Prostate gland (tissue), 2 donors: ENCODE measurements at regions not wholly inside any gene's neighbourhood (a gene's known extent, or its start where the extent isn't known, plus 50 kb on each side); places are given as distances from the start of the nearest gene placed in this dataset.

Experiments used
- DNase-seq: peaks from one replicate; pipeline ENCODE4 v3.0.0-alpha.2; 2019; ENCODE audit warnings: low spot score
- H3K27ac ChIP-seq, 2 donors: fragments of 200-600 bp; sonication (generic); 2 replicates each; pipeline ENCODE4 v1.5.1; 2017 to 2019
- H3K27me3 ChIP-seq: fragments of 200-600 bp; sonication (generic); replicated peaks from 2 replicates; pipeline ENCODE4 v1.5.1; 2019; ENCODE audit not compliant: insufficient read depth
- H3K36me3 ChIP-seq, 2 donors: fragments of 200-600 bp; sonication (generic); 1 replicate in 1 of 2; 2 replicates in 1 of 2; pipeline versions ENCODE4 v1.5.1 to v1.8.1; 2017 to 2019
- H3K4me1 ChIP-seq: fragments of 200-600 bp; sonication (generic); replicated peaks from 2 replicates; pipeline ENCODE4 v1.5.1; 2019
- H3K4me3 ChIP-seq, 2 donors: fragments of 200-600 bp; sonication (generic); 2 replicates each; pipeline ENCODE4 v1.5.1; 2017 to 2019
- H3K9me3 ChIP-seq: fragments of 200-600 bp; sonication (generic); 2 replicates; pipeline ENCODE4 v1.5.1; 2017
- CTCF ChIP-seq, 4 experiments: fragments of 200-600 bp in 2 of 4; fragments of 450-650 bp in 2 of 4; sonication (generic) in 2 of 4; IDR thresholded peaks; 1 replicate in 3 of 4; 2 replicates in 1 of 4; pipeline ENCODE4 v1.5.1; 2016 to 2019; ENCODE audit warnings: antibody characterized with exemption in 4 of 4, mild to moderate bottlenecking in 2 of 4, moderate library complexity in 2 of 4
- POLR2A ChIP-seq: fragments of 450-650 bp; IDR thresholded peaks from one replicate; pipeline ENCODE4 v1.6.1; 2016; ENCODE audit warnings: antibody characterized with exemption, mild to moderate bottlenecking
- POLR2AphosphoS5 ChIP-seq: sonication (generic); formaldehyde crosslinking; IDR thresholded peaks from one replicate; pipeline ENCODE4 v1.6.1; 2017; ENCODE audit warnings: antibody characterized with exemption
- WGBS: methylation state at CpG from one replicate; pipeline ENCODE4 v1.1.5; 2018; 5-methylcytosine and 5-hydroxymethylcytosine counted together
- intact Hi-C: fragments of 100-400 bp; cut with DNase I; formaldehyde crosslinking; loops from one replicate; pipeline ENCODE4 v1.14.2; 2022

- Histone ChIP-seq H3K4me3 (no peak overlapping the region), H3K9me3 (no peaks in the 10 kb centered on the region), H3K4me1 (no peaks in the 10 kb centered on the region), H3K36me3 (no peaks in the 10 kb centered on the region), H3K27ac (no peak overlapping the region), H3K27me3 (no peaks in the 10 kb centered on the region)
- no peak for DNase-seq
- TF ChIP-seq POLR2AphosphoS5 (no peak), CTCF (IDR thresholded peaks at IDR 0.05) (no peak), POLR2A (no peak)
- 12% methylated on average over 1 of the region's 1 CpG for WGBS
- intact Hi-C loops, result no loop called here
Observed at GRCh38 chr6:103175056-103175455, 1684.7 kb downstream of the HACE1 start.

- 73% methylated on average over 4 of the region's 4 CpGs for WGBS
- Histone ChIP-seq H3K9me3 (no peaks in the 10 kb centered on the region), H3K27ac (no peak overlapping the region), H3K27me3 (no peaks in the 10 kb centered on the region), H3K36me3 (no peaks in the 10 kb centered on the region), H3K4me1 (no peaks in the 10 kb centered on the region), H3K4me3 (no peak overlapping the region)
- intact Hi-C loops, result no loop called here
- no peak for DNase-seq
- no peak for TF ChIP-seq POLR2A
- TF ChIP-seq CTCF (IDR thresholded peaks at IDR 0.05), result no peak
- no peak for TF ChIP-seq POLR2AphosphoS5
Observed at GRCh38 chr6:103167345-103168071, 1692.2 kb downstream of the HACE1 start.

- H3K36me3 ChIP-seq, result no peaks in the 10 kb centered on the region
- TF ChIP-seq POLR2A (no peak), POLR2AphosphoS5 (no peak), CTCF (IDR thresholded peaks at IDR 0.05) (no peak)
- WGBS, result 37% methylated on average over 4 of the region's 4 CpGs
- no peaks in the 10 kb centered on the region for H3K27me3 ChIP-seq
- no peak for DNase-seq
- no peak overlapping the region for H3K27ac ChIP-seq
- no peaks in the 10 kb centered on the region for H3K9me3 ChIP-seq
- H3K4me3 ChIP-seq, result no peak overlapping the region
- intact Hi-C loops, result no loop called here
- H3K4me1 ChIP-seq, result no peaks in the 10 kb centered on the region
Observed at GRCh38 chr6:103154779-103155572, 1704.7 kb downstream of the HACE1 start.

- Histone ChIP-seq H3K4me3 (no peak overlapping the region), H3K27ac (no peak overlapping the region), H3K27me3 (no peaks in the 10 kb centered on the region), H3K9me3 (no peaks in the 10 kb centered on the region), H3K36me3 (no peaks in the 10 kb centered on the region), H3K4me1 (no peaks in the 10 kb centered on the region)
- TF ChIP-seq POLR2A (no peak), POLR2AphosphoS5 (no peak), CTCF (IDR thresholded peaks at IDR 0.05) (no peak)
- 80% methylated on average over 3 of the region's 3 CpGs for WGBS
- intact Hi-C loops, result no loop called here
- DNase-seq, result no peak
Observed at GRCh38 chr6:103153016-103153415, 1706.7 kb downstream of the HACE1 start.

GRCh38 chr6:103142902-103143301 lies 1716.8 kb downstream of the HACE1 start:
- Histone ChIP-seq H3K27me3 (no peaks in the 10 kb centered on the region), H3K27ac (no peak overlapping the region), H3K4me3 (no peak overlapping the region), H3K4me1 (no peaks in the 10 kb centered on the region), H3K9me3 (no peaks in the 10 kb centered on the region), H3K36me3 (no peaks in the 10 kb centered on the region)
- TF ChIP-seq POLR2AphosphoS5, result no peak
- no peak for TF ChIP-seq CTCF (IDR thresholded peaks at IDR 0.05)
- no peak for TF ChIP-seq POLR2A
- 84% methylated on average over 2 of the region's 2 CpGs for WGBS
- DNase-seq, result no peak
- intact Hi-C loops, result no loop called here
